GM19035 (cell line): ENCODE measurements at regions not wholly inside any gene's neighbourhood (a gene's known extent, or its start where the extent isn't known, plus 50 kb on each side); places are given as distances from the start of the nearest gene placed in this dataset.
"Not testable (repeated sequence)": the region's sequence is repeated elsewhere in the genome, so short reads cannot be mapped to it uniquely, and the experiment has no call there.

ENCODE experiments used
- ATAC-seq: cut with Tn5 transposase; IDR thresholded peaks from one replicate; pipeline ENCODE4 v1.9.1; 2021; ENCODE audit not compliant: unreplicated experiment

DNA sequence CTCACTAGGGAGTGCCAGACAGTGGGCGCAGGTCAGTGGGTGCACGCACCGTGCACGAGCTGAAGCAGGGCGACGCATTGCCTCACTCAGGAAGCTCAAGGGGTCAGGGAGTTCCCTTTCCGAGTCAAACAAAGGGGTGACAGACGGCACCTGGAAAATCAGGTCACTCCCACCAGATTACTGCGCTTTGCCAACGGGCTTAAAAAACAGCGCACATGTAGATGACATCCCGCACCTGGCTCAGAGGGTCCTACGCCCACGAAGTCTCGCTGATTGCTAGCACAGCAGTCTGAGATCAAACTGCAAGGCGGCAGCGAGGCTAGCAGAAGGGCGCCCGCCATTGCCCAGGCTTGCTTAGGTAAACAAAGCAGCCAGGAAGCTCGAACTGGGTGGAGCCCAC lies 428.5 kb upstream of the SLC39A10 start:
- ATAC-seq: not testable (repeated sequence)

DNA sequence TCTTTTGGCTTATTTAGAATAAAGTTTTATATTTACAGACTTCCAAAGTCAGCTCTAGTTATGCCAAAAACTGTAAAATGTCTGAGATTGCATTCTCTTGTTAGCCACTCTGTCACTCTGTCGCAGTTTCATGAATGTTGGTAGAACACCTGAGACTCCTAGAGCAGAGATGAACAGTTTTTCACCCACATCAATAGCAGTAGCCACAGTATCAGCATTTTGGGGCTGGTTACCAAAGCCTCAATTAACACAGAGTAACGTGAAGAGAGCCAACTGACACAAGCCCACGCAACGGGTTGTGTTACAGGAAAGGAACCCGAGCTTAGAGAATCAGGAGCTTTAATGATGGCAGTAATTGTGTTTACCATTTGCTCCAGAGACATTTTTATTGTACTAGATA lies 443.0 kb upstream of the SLC39A10 start:
- no peak for ATAC-seq

- ATAC-seq: no peak
Observed at GRCh38 chr2:195212586-195212985, 444.4 kb upstream of the SLC39A10 start.

DNA sequence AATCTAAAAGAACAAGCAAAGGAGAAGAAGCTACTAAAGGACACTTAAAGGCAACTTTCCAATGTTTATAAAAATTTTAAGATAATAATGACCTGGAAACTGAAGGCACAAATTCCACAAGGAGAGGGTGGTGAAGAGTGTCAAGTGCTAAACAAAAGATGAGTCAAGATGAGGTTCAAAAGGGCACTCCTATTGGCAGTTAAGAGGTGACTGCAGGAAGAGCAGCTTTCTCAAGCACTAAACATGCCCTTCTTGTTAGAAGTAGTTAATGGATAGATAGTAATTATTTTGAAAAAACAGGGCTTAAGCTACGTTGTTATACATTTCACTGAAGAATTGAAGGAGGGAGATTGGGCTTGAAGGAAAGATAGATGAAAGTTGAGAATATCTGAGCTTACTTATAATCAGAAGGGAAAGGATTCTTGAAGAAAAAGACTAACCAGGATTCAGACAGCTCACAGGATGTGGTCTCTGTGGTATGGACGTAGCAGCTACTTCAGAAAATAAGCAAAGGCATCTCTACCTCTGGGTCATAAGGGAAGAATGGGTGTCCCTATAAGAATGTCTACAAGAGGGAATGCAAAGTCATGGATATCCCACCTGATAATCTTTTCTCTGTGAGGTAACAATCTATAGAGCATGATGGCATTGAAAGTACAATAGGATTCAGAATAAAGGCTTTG lies 454.7 kb upstream of the SLC39A10 start:
- ATAC-seq: no peak

GRCh38 chr2:195199864-195200263 lies 457.2 kb upstream of the SLC39A10 start:
- no peak for ATAC-seq

GRCh38 chr2:195181059-195181705 lies 475.8 kb upstream of the SLC39A10 start:
- ATAC-seq: no peak

DNA sequence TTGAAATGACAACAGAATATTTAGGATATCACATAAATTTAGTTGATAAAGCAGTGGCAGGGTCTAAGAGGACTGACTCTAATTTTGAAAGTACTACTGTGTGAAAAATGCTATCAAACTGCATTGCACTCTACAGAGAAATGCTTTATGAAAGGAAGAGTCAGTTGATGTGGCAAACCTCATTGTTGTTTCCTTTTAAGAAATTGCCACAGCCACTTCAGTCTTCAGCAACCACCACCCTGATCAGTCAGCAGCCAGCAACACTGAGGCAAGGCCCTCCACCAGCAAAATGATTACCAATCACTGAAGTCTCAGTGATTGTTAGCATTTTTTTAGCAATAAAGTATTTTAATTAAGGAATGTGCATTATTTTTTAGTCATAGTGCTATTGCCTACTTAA lies 488.7 kb upstream of the SLC39A10 start:
- no peak for ATAC-seq

DNA sequence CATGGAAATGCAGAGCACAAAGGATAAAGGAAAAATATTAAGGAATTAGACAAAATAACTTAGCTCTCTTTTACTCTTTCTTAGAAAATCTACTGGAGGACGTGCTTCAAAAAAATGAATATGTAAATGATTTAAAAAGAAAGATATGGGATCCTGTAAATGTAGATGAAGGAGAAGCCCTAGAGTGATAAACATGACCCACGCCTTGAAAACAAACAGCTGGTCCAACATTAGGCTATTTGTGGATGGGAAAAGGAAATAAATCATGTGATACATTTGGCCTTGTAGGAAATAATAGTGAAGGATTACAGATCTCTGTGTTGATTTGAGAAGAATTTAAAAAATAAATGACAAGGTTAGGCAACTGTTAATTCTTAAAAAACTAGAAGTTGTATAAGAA lies 492.1 kb upstream of the SLC39A10 start:
- ATAC-seq: no peak

- ATAC-seq: no peak
Observed at GRCh38 chr2:195162918-195163317, 494.1 kb upstream of the SLC39A10 start.

- no peak for ATAC-seq
Observed at GRCh38 chr2:195162194-195162593, 494.8 kb upstream of the SLC39A10 start.

- no peak for ATAC-seq
Observed at GRCh38 chr2:195160963-195161362, 496.1 kb upstream of the SLC39A10 start.

DNA sequence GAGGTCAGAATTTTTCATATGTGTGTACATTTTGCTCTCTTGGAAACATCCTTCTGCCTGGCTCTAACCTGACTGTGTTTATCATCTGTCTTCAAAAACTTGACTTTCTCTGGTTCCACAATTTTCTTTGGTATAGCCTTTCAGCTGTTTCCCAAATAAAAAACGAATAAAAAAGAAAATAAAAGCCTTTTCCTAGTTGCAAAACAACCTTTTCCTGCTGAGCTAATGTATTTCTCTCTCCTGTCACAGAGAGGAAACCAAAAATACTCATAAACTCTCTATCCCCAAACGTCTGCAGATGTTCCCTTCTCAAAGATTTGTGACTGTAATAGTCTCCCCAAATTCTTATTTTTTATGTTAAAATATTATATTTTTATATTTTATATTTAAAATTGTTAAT lies 505.3 kb upstream of the SLC39A10 start:
- ATAC-seq: no peak

DNA sequence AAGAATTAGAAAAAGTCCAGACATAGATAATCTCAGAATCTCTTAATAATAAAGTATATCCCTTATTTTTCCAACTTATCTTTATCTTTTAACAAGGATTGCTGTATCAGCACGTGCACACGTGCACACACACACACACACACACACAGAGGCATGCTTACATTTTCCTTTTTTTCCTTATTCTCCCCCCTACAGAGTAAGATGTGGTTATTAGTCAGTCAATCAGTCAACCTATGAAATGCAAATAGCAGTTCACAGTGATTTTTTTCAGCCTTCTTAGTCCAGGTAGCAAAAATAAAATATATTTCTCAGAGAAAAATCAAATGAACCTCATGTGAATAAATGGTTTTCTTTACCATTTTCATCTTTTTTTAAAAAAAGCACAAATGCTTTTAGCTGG lies 506.2 kb upstream of the SLC39A10 start:
- ATAC-seq: no peak

GRCh38 chr2:195148004-195148403 lies 509.0 kb upstream of the SLC39A10 start:
- no peak for ATAC-seq

- ATAC-seq: no peak
Observed at GRCh38 chr2:195146761-195147541, 510.1 kb upstream of the SLC39A10 start.

- no peak for ATAC-seq
Observed at GRCh38 chr2:195138435-195138834, 518.6 kb upstream of the SLC39A10 start.

DNA sequence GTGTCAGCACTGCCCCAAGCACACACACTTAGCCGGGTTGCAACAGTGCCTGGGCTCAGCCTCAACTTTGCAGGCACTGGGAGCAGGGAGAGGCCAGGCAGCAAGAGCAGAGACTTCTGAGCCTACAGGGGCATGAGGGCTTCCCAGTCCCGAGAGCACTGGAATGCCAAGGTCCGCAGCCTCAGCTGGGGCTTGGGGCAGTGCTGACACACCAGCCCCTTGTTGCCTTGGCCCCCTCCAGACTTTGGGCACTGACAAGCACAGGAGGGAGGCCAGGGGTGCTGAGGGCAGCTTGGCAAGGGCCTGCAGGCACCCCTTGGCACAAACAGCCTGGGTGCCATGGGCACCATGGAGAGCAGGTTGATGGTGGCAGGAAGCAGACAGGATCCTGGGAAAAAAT lies 531.1 kb upstream of the SLC39A10 start:
- ATAC-seq: not testable (repeated sequence)

DNA sequence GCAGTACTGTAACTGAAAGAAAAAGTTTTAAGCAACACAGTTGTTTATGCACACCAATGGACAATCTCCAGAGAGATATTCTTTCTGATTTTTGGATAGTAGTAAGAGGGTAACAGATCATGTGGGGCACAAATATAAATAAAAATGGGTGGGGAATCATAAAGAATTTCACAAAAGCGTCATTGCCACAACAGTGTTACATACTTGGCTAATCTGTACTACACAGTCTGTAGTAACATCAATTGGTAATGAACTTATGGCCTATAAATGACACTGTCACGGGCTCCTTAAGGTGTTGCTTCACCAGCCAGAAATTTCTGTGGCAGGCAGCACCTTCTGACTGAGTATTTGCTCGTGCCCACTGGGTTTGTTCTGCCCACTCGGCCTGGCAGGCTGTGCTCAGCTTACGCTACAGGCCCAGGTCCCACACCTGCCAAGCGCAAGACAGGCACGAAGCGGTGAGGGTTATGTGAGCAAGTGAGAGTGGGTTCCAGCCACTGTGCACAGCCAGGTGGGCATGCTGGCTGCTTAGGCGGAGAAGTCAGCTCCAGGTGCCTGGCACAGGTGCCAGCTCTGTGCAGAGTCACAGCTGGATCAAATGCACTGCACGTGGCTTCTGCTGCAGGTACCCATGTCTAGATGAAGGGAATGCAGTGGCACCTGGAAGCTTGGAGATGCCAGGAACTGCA lies 532.5 kb upstream of the SLC39A10 start:
- ATAC-seq: no peak

DNA sequence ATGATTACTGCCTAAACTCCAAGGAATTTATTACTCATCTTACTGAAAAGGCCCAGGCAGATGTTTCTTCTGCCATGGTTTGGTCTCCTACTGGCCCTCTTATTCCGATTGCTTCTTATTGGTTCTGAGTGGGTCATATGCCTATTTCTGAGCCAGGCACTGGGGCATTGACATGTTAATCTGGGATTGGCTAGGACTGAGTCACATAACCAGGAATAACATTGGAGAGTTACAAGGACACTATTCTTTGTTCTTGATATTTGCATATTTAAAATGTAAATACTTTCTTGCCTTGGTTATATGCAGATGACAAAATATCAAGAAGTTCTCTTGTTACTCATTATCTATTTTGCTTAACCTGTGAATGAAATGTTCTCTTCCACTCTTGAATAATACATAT lies 534.4 kb upstream of the SLC39A10 start:
- ATAC-seq: no peak

DNA sequence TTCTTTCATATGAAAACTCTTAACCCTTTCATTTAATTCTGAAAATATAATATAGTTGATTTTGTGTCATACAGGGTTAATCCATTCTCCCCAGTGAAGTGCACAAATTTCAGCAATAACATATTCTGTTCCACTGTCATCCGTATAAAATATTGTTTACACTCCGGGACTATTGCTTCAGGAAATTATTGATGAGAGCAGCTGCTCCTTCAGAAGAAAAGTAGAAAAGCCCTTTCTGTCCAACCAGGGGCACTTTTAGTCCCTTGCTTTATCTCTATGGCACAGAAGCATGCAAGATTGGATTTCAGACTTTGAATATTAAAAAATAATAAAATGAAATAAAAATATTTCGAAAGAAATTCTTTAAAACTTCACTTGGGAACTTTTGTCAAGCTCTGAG lies 535.7 kb upstream of the SLC39A10 start:
- no peak for ATAC-seq

DNA sequence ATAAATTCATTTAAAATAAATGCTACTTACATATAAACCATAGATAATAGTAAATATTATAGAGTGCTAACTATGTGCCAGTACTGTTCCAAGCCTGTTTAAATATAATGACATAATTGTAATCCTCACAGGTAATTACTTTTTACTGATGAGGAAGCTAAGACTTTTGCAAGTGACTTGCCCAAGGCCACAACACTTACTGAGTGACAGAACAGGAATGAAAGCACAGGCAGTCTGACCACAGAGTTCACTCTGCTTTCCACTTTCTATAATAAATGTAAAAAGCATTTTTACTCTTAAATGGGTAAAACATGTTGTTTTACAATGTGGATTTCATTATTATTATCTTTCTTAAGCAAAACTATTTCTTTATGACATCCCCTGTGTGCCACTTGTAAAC lies 537.8 kb upstream of the SLC39A10 start:
- ATAC-seq: no peak

DNA sequence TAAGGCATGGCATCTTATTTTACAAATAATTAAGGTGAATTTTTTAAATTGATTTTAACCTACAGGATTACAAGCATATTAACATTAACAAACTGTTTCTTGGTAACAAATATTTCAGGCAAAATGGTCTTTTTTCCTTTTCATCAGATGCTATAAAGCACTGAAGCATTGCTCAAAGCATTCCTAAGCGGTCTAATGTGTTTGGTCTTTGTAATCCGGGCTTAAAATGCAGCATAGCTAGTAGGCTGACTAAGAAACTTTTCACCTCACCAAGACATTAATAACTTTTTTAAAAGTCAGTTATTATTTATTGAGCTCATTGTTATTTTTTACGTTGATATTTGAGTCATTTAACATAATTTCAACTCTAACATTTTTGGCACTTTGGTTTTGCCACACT lies 538.8 kb upstream of the SLC39A10 start:
- ATAC-seq: no peak
